Breast epithelium (tissue), 4 donors: ENCODE measurements at regions not wholly inside any gene's neighbourhood (a gene's known extent, or its start where the extent isn't known, plus 50 kb on each side); places are given as distances from the start of the nearest gene placed in this dataset.
"Not testable (repeated sequence)": the region's sequence is repeated elsewhere in the genome, so short reads cannot be mapped to it uniquely, and the experiment has no call there.

Experiments used
- DNase-seq, 2 donors: peaks; one replicate each; pipeline ENCODE4 v3.0.0-alpha.2; 2019; ENCODE audit warnings: low spot score in 2 of 2
- H3K27ac ChIP-seq, 2 donors: fragments of 200-600 bp; sonication (generic) in 1 of 2; one replicate each; pipeline ENCODE4 v1.5.1; 2016 to 2019; ENCODE audit warnings: mild to moderate bottlenecking in 1 of 2
- H3K27me3 ChIP-seq, 2 donors: fragments of 200-600 bp; sonication (generic) in 1 of 2; one replicate each; pipeline versions ENCODE4 v1.5.1 to v1.6.0; 2017 to 2019; ENCODE audit warnings: control low read depth in 1 of 2, mild to moderate bottlenecking in 1 of 2
- H3K36me3 ChIP-seq: fragments of 200-600 bp; one replicate; pipeline ENCODE4 v1.5.1; 2019
- H3K4me1 ChIP-seq, 2 donors: fragments of 200-600 bp; sonication (generic); one replicate each; pipeline ENCODE4 v1.5.1; 2016 to 2019; ENCODE audit warnings: control low read depth in 1 of 2
- H3K4me3 ChIP-seq, 3 donors: fragments of 200-600 bp; sonication (generic); 1 replicate in 2 of 3; 2 replicates in 1 of 3; pipeline ENCODE4 v1.5.1; 2016 to 2019; ENCODE audit warnings: mild to moderate bottlenecking in 3 of 3, moderate library complexity in 2 of 3
- H3K9me3 ChIP-seq, 2 donors: fragments of 200-600 bp; sonication (generic) in 1 of 2; one replicate each; pipeline ENCODE4 v1.5.1; 2016 to 2019; ENCODE audit warnings: control low read depth in 1 of 2
- CTCF ChIP-seq, 3 donors: fragments of 450-650 bp; IDR thresholded peaks; one replicate each; pipeline ENCODE4 v1.5.1; 2016 to 2017; ENCODE audit warnings: antibody characterized with exemption in 3 of 3, mild to moderate bottlenecking in 3 of 3, moderate library complexity in 3 of 3
- POLR2A ChIP-seq: fragments of 450-650 bp; IDR thresholded peaks from one replicate; pipeline ENCODE4 v1.6.1; 2016; ENCODE audit warnings: antibody characterized with exemption, mild to moderate bottlenecking, moderate library complexity
- POLR2AphosphoS5 ChIP-seq, 3 donors: sonication (generic); formaldehyde crosslinking; IDR thresholded peaks; one replicate each; pipeline ENCODE4 v1.6.1; 2017; ENCODE audit warnings: antibody characterized with exemption in 3 of 3
- intact Hi-C: fragments of 100-400 bp; cut with DNase I; formaldehyde crosslinking; loops from one replicate; pipeline ENCODE4 v1.15.1; 2023; ENCODE audit warnings: low total_unique reads

DNA sequence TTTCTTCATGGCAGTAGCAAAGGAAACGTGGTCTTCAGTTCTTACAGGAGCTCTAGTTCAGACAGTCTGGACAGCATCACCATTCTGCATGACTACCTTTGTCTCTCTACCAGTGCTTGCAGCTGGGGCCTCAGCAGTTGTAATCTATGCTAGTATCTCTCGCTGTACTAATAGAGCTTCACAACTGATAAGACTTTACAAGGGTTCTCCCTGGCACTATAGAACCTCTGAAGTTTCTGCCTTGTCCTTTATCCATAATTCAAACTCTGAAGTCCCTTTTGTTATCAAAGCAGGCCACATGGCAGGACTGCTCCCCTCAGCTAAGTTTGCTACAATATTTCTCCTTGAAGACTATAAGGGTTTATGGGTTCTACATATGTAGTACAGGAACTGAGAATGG, 842.1 kb upstream of the ADGRB3 start:
- DNase-seq = no peak
- Histone ChIP-seq H3K4me3 (no peak overlapping the region), H3K27ac (no peak overlapping the region), H3K9me3 (no peaks in the 10 kb centered on the region), H3K4me1 (no peaks in the 10 kb centered on the region), H3K36me3 (no peaks in the 10 kb centered on the region), H3K27me3 (no peaks in the 10 kb centered on the region)
- intact Hi-C loops = no loop called here
- no peak for TF ChIP-seq POLR2AphosphoS5 (IDR thresholded peaks at IDR 0.05)

DNA sequence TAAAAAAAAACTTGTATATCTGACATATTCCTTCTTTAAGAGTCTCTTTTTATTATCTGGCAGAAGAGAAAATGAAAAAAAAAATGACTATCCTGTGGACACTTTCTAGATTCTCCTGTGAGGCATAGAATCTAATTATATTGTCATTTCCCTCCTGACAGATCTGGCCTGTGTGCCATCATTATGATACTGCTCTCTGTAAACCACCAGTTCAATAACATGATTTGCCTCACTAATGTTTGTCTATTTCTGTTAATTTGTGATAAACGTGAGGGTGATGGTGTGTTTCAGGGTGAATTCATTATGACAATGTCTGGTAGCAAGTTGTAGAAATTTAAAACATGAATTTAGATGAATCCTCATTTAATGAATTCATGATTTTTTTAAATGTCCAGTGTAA, 844.5 kb upstream of the ADGRB3 start:
- DNase-seq = no peak
- H3K4me1 ChIP-seq = no peaks in the 10 kb centered on the region
- no peak overlapping the region for H3K27ac ChIP-seq
- H3K9me3 ChIP-seq = no peaks in the 10 kb centered on the region
- no peak overlapping the region for H3K4me3 ChIP-seq
- intact Hi-C loops = no loop called here
- no peaks in the 10 kb centered on the region for H3K36me3 ChIP-seq
- H3K27me3 ChIP-seq = no peaks in the 10 kb centered on the region
- TF ChIP-seq POLR2A (no peak), CTCF (IDR thresholded peaks at IDR 0.05) (no peak), POLR2AphosphoS5 (IDR thresholded peaks at IDR 0.05) (no peak)

- H3K27ac ChIP-seq, intact Hi-C loops, H3K9me3 ChIP-seq, DNase-seq, H3K4me3 ChIP-seq, H3K4me1 ChIP-seq, H3K27me3 ChIP-seq, H3K36me3 ChIP-seq: not testable (repeated sequence)
Observed at GRCh38 chr6:67787119-67787518, 848.0 kb upstream of the ADGRB3 start.

DNA sequence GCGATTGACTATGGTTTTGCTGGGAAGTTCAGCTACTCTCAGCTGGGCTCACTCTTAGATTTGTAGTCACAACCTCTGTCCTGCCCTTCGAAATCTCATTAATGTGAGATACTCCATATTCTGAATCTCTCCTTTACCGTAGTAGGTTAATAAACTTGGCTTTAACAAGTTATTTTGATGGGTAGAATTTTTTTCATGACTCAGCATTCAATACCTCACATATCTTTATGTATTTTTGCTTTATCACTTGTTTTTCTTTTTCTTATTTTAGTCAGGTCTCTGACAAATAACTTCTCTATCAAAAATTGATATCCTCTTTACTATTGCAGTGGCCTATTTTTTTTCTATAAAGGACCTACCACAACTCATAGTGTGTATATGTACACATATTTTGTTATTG, 855.2 kb upstream of the ADGRB3 start:
- Histone ChIP-seq H3K36me3 (no peaks in the 10 kb centered on the region), H3K27ac (no peak overlapping the region), H3K4me3 (no peak overlapping the region), H3K4me1 (no peaks in the 10 kb centered on the region), H3K27me3 (no peaks in the 10 kb centered on the region), H3K9me3 (no peaks in the 10 kb centered on the region)
- DNase-seq = no peak
- TF ChIP-seq POLR2A = no peak
- TF ChIP-seq CTCF (IDR thresholded peaks at IDR 0.05) = no peak
- no peak for TF ChIP-seq POLR2AphosphoS5 (IDR thresholded peaks at IDR 0.05)
- intact Hi-C loops = no loop called here

- no peak overlapping the region for H3K4me3 ChIP-seq
- intact Hi-C loops = no loop called here
- TF ChIP-seq CTCF (IDR thresholded peaks at IDR 0.05) (no peak), POLR2A (no peak), POLR2AphosphoS5 (IDR thresholded peaks at IDR 0.05) (no peak)
Observed at GRCh38 chr6:67775333-67775732, 859.7 kb upstream of the ADGRB3 start.

DNA sequence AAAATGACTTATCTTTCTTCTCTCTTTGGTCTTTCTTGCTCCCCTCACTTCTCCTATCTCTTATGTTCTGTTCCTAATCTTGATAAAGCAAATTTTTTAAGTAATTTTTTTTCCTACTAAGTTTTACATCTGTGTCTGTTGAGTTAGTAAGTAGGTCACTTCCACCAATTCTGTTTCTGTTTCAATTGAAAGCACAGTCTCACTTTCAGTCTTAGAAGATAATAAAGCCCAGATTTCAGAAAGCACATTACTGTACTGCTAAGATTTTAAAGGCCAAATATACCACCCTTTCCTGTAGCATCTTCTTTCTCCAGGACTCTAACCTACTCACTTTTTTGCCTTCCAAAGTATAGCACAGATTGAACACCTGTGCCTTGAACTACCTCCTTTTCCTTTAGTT, 866.1 kb upstream of the ADGRB3 start:
- intact Hi-C loops = no loop called here
- Histone ChIP-seq H3K36me3 (no peaks in the 10 kb centered on the region), H3K9me3 (no peaks in the 10 kb centered on the region), H3K27ac (no peak overlapping the region), H3K27me3 (no peaks in the 10 kb centered on the region), H3K4me3 (no peak overlapping the region), H3K4me1 (no peaks in the 10 kb centered on the region)
- no peak for DNase-seq
- TF ChIP-seq POLR2AphosphoS5 (IDR thresholded peaks at IDR 0.05) (no peak), CTCF (IDR thresholded peaks at IDR 0.05) (no peak), POLR2A (no peak)

More at GRCh38 chr6:67775333-67775732, 859.7 kb upstream of the ADGRB3 start:
- H3K27ac ChIP-seq = no peak overlapping the region
- H3K4me1 ChIP-seq = no peaks in the 10 kb centered on the region
- no peak for DNase-seq
- no peaks in the 10 kb centered on the region for H3K36me3 ChIP-seq
- no peaks in the 10 kb centered on the region for H3K9me3 ChIP-seq
- no peaks in the 10 kb centered on the region for H3K27me3 ChIP-seq

DNA sequence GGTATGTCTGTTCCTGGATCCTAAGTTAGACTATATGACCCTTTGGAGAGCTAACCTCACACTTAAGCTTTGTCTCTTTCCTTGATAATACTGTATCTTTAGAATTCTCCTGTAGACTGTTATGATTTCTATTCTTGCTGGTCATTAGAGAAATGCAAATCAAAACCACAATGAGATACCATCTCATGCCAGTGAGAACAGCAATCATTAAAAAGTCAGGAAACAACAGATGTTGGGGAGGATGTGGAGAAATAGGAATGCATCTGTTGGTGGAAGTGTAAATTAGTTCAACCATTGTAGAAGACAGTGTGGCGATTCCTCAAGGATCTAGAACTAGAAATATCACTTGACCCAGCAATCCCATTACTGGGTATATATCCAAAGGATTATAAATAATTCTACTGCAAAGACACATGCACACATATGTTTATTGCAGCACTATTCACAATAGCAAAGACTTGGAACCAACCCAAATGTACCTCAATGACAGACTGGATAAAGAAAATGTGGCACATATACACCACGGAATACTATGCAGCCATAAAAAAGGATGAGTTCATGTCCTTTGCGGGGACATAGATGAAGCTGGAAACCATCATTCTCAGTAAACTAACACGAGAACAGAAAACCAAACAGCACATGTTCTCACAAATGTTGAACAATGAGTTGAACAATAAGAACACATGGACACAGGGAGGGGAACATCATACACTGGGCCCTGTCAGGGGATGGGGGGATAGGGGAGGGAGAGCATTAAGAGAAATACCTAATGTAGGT, 867.8 kb upstream of the ADGRB3 start:
- H3K9me3 ChIP-seq, intact Hi-C loops, H3K36me3 ChIP-seq, H3K4me3 ChIP-seq, H3K27me3 ChIP-seq, H3K4me1 ChIP-seq, DNase-seq, H3K27ac ChIP-seq: not testable (repeated sequence)
